ENCODE measurements at regions not wholly inside any gene's neighbourhood (a gene's known extent, or its start where the extent isn't known, plus 50 kb on each side); places are given as distances from the start of the nearest gene placed in this dataset.

DNA sequence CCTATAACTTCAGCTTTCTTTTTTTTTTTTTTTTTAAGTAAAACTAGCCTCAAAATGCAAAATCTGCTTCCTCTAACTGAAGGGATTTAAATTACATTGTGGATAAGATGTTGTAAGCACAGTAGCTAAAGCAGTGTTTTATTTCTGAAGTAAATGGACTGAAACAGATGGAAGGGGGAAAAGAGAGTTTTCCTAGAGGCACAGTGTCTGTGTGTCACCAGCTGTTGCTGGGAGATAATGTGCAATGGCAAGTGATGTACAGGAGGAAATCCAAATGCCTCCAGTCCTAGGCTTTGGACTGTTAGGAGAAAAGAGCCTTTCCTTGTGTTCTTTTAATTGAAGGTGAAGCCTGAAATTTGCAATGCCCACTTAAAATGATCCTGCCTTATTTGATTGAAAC, 672.1 kb downstream of the GRXCR1 start:
- TF ChIP-seq ZNF560 (tag by site-specific recombination; IDR thresholded peaks at IDR 0.05; ENCODE audit: borderline replicate concordance) = no peak
- TF ChIP-seq ZNF169 (tag by site-specific recombination; IDR thresholded peaks at IDR 0.05) = no peak
- no peak for TF ChIP-seq GLI4 (tag by site-specific recombination; IDR thresholded peaks at IDR 0.05)
- no peak for TF ChIP-seq ZNF311 (tag by site-specific recombination; IDR thresholded peaks at IDR 0.05; ENCODE audit: borderline replicate concordance)
- TF ChIP-seq, protein P1, sequence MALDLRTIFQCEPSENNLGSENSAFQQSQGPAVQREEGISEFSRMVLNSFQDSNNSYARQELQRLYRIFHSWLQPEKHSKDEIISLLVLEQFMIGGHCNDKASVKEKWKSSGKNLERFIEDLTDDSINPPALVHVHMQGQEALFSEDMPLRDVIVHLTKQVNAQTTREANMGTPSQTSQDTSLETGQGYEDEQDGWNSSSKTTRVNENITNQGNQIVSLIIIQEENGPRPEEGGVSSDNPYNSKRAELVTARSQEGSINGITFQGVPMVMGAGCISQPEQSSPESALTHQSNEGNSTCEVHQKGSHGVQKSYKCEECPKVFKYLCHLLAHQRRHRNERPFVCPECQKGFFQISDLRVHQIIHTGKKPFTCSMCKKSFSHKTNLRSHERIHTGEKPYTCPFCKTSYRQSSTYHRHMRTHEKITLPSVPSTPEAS (tag by site-specific recombination; IDR thresholded peaks at IDR 0.05) = no peak
- no peak for TF ChIP-seq ZNF596 (tag by site-specific recombination; IDR thresholded peaks at IDR 0.05)
- TF ChIP-seq ZBTB48 (tag by site-specific recombination; IDR thresholded peaks at IDR 0.05) = no peak
- no peak for TF ChIP-seq SP2 (tag by site-specific recombination; IDR thresholded peaks at IDR 0.05)
- TF ChIP-seq ZNF530 (tag by site-specific recombination; IDR thresholded peaks at IDR 0.05; ENCODE audit: low read depth) = no peak
- no peak for TF ChIP-seq KLF8 (tag by site-specific recombination; IDR thresholded peaks at IDR 0.05)
- TF ChIP-seq ZNF138 (tag by site-specific recombination; IDR thresholded peaks at IDR 0.05; ENCODE audit: borderline replicate concordance) = no peak
- TF ChIP-seq, protein P2, sequence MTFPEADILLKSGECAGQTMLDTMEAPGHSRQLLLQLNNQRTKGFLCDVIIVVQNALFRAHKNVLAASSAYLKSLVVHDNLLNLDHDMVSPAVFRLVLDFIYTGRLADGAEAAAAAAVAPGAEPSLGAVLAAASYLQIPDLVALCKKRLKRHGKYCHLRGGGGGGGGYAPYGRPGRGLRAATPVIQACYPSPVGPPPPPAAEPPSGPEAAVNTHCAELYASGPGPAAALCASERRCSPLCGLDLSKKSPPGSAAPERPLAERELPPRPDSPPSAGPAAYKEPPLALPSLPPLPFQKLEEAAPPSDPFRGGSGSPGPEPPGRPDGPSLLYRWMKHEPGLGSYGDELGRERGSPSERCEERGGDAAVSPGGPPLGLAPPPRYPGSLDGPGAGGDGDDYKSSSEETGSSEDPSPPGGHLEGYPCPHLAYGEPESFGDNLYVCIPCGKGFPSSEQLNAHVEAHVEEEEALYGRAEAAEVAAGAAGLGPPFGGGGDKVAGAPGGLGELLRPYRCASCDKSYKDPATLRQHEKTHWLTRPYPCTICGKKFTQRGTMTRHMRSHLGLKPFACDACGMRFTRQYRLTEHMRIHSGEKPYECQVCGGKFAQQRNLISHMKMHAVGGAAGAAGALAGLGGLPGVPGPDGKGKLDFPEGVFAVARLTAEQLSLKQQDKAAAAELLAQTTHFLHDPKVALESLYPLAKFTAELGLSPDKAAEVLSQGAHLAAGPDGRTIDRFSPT (tag by site-specific recombination; IDR thresholded peaks at IDR 0.05) = no peak
- no peak for TF ChIP-seq GLIS2 (tag by site-specific recombination; IDR thresholded peaks at IDR 0.05)
- TF ChIP-seq, protein P3, sequence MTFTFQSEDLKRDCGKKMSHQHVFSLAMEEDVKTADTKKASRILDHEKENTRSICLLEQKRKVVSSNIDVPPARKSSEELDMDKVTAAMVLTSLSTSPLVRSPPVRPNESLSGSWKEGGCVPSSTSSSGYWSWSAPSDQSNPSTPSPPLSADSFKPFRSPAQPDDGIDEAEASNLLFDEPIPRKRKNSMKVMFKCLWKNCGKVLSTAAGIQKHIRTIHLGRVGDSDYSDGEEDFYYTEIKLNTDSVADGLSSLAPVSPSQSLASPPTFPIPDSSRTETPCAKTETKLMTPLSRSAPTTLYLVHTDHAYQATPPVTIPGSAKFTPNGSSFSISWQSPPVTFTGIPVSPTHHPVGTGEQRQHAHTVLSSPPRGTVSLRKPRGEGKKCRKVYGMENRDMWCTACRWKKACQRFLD (tag by site-specific recombination; IDR thresholded peaks at IDR 0.05) = no peak

DNA sequence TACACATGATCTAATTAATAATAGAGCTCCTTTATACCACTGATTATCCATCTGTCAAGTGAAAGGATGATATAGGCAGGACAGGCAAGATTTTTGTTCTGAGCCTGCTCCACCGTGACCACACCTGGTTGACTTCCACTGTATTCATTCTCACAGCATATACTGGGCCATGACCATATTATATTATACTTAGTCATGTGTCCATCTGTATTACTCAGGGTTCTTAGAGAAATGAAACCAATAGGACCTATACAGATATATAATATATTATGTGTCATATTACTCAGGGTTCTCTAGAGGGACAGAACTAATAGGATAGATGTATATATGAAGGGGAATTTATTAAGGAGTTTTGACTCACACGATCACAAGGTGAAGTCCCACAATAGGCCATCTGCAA, 675.1 kb downstream of the GRXCR1 start:
- H3K36me3 ChIP-seq (ENCODE audit: control insufficient read depth in 2 of 2, insufficient read depth in 1 of 2, low read length in 2 of 2) = no peaks in the 10 kb centered on the region
- POLR2A ChIA-PET = no interaction called here
- no peaks in the 10 kb centered on the region for H3K4me1 ChIP-seq (ENCODE audit: control insufficient read depth, insufficient read depth, low read length)
- H3K27ac ChIP-seq (ENCODE audit: extremely low read depth, low read depth, low read length) = no peak overlapping the region
- no peak overlapping the region for H3K4me3 ChIP-seq (ENCODE audit: low read depth, low read length)
- CTCF ChIA-PET = no interaction called here
- no peaks in the 10 kb centered on the region for H3K9me3 ChIP-seq (ENCODE audit: control insufficient read depth, insufficient read depth, low read depth, low read length)
- TF ChIP-seq ZNF600 (tag by site-specific recombination; IDR thresholded peaks at IDR 0.05) (no peak), ZNF157 (tag by site-specific recombination; IDR thresholded peaks at IDR 0.05) (no peak), ZSCAN30 (tag by site-specific recombination; IDR thresholded peaks at IDR 0.05) (no peak), TCF7L2 (IDR thresholded peaks at IDR 0.05; ENCODE audit: borderline replicate concordance, low read depth, low read length) (no peak), ZNF585B (tag by site-specific recombination; IDR thresholded peaks at IDR 0.05) (no peak), ZNF335 (tag by site-specific recombination; conservative IDR thresholded peaks at IDR 0.05) (no peak), ZNF596 (tag by site-specific recombination; IDR thresholded peaks at IDR 0.05) (no peak), ZNF202 (tag by site-specific recombination; IDR thresholded peaks at IDR 0.05; ENCODE audit: borderline replicate concordance) (no peak), ZNF660 (tag by site-specific recombination; IDR thresholded peaks at IDR 0.05) (no peak), ZNF121 (tag by site-specific recombination; IDR thresholded peaks at IDR 0.05) (no peak), GLI2 (tag by site-specific recombination; IDR thresholded peaks at IDR 0.05; ENCODE audit: borderline replicate concordance, low read depth) (no peak), ZNF114 (tag by site-specific recombination; IDR thresholded peaks at IDR 0.05) (no peak), ZNF324 (tag by site-specific recombination; IDR thresholded peaks at IDR 0.05) (no peak)
- TF ChIP-seq, protein P4, sequence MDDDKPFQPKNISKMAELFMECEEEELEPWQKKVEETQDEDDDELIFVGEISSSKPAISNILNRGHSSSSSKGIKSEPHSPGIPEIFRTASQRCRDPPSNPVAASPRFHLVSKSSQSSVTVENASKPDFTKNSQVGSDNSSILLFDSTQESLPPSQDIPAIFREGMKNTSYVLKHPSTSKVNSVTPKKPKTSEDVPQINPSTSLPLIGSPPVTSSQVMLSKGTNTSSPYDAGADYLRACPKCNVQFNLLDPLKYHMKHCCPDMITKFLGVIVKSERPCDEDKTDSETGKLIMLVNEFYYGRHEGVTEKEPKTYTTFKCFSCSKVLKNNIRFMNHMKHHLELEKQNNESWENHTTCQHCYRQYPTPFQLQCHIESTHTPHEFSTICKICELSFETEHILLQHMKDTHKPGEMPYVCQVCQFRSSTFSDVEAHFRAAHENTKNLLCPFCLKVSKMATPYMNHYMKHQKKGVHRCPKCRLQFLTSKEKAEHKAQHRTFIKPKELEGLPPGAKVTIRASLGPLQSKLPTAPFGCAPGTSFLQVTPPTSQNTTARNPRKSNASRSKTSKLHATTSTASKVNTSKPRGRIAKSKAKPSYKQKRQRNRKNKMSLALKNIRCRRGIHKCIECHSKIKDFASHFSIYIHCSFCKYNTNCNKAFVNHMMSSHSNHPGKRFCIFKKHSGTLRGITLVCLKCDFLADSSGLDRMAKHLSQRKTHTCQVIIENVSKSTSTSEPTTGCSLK (tag by site-specific recombination; IDR thresholded peaks at IDR 0.05) = no peak
- TF ChIP-seq, protein P5, sequence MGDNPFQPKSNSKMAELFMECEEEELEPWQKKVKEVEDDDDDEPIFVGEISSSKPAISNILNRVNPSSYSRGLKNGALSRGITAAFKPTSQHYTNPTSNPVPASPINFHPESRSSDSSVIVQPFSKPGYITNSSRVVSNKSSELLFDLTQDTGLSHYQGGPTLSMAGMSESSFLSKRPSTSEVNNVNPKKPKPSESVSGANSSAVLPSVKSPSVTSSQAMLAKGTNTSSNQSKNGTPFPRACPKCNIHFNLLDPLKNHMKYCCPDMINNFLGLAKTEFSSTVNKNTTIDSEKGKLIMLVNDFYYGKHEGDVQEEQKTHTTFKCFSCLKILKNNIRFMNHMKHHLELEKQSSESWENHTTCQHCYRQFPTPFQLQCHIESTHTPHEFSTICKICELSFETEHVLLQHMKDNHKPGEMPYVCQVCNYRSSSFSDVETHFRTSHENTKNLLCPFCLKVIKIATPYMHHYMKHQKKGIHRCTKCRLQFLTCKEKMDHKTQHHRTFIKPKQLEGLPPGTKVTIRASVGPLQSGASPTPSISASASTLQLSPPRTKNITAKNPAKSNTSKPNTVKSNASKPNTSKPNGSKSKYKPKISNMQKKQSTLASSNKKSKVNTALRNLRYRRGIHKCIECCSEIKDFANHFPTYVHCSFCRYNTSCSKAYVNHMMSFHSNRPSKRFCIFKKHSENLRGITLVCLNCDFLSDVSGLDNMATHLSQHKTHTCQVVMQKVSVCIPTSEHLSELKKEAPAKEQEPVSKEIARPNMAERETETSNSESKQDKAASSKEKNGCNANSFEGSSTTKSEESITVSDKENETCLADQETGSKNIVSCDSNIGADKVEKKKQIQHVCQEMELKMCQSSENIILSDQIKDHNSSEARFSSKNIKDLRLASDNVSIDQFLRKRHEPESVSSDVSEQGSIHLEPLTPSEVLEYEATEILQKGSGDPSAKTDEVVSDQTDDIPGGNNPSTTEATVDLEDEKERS (tag by site-specific recombination; IDR thresholded peaks at IDR 0.05) = no peak

More for the DNA sequence above, 672.1 kb downstream of the GRXCR1 start:
- POLR2A ChIA-PET = interaction anchor here (0.6 kb wide), 1 partner anchor 293 kb away, joined by 3 read pairs; no protein-coding TSS in a partner anchor
- Histone ChIP-seq H3K36me3 (ENCODE audit: control insufficient read depth in 2 of 2, insufficient read depth in 1 of 2, low read length in 2 of 2) (no peaks in the 10 kb centered on the region), H3K4me1 (ENCODE audit: control insufficient read depth, insufficient read depth, low read length) (no peaks in the 10 kb centered on the region), H3K4me3 (ENCODE audit: low read depth, low read length) (no peak overlapping the region), H3K9me3 (ENCODE audit: control insufficient read depth, insufficient read depth, low read depth, low read length) (no peaks in the 10 kb centered on the region), H3K27ac (ENCODE audit: extremely low read depth, low read depth, low read length) (no peak overlapping the region)
- CTCF ChIA-PET = no interaction called here
